Activated gamma-delta T cell (primary cell): ENCODE measurements at regions not wholly inside any gene's neighbourhood (a gene's known extent, or its start where the extent isn't known, plus 50 kb on each side); places are given as distances from the start of the nearest gene placed in this dataset.

Source experiments
- DNase-seq: peaks from one replicate; lab custom pipeline; 2025; lab: John Stamatoyannopoulos, UW

- no peak for DNase-seq
These were observed 188.4 kb upstream of the MGMT start for GRCh38 chr10:129278686-129279085.

- DNase-seq = no peak
These were observed 187.4 kb upstream of the MGMT start for GRCh38 chr10:129279446-129280154.

- no peak for DNase-seq
These were observed 186.9 kb upstream of the MGMT start for GRCh38 chr10:129280155-129280502.

GRCh38 chr10:129280908-129281586 lies 186.0 kb upstream of the MGMT start:
- DNase-seq = no peak

GRCh38 chr10:129285459-129285858 lies 181.6 kb upstream of the MGMT start:
- DNase-seq = no peak

- DNase-seq = no peak
These were observed 177.9 kb upstream of the MGMT start for GRCh38 chr10:129288999-129289584.

GRCh38 chr10:129293991-129294700 lies 172.9 kb upstream of the MGMT start:
- DNase-seq = no peak

- DNase-seq = no peak
These were observed 172.1 kb upstream of the MGMT start for GRCh38 chr10:129294944-129295343.

- no peak for DNase-seq
These were observed 162.0 kb upstream of the MGMT start for GRCh38 chr10:129305046-129305445.

- no peak for DNase-seq
These were observed 159.9 kb upstream of the MGMT start for GRCh38 chr10:129307141-129307540.

- DNase-seq = no peak
These were observed 158.0 kb upstream of the MGMT start for GRCh38 chr10:129308953-129309564.

GRCh38 chr10:129309565-129309964 lies 157.5 kb upstream of the MGMT start:
- no peak for DNase-seq

- no peak for DNase-seq
These were observed 156.2 kb upstream of the MGMT start for GRCh38 chr10:129310881-129311280.

GRCh38 chr10:129319934-129320333 lies 147.1 kb upstream of the MGMT start:
- no peak for DNase-seq

GRCh38 chr10:129320340-129320739 lies 146.7 kb upstream of the MGMT start:
- no peak for DNase-seq

GRCh38 chr10:129321727-129322126 lies 145.3 kb upstream of the MGMT start:
- DNase-seq = no peak

GRCh38 chr10:129322933-129323820 lies 143.9 kb upstream of the MGMT start:
- DNase-seq = no peak

- DNase-seq = no peak
These were observed 143.2 kb upstream of the MGMT start for GRCh38 chr10:129323879-129324278.

GRCh38 chr10:129325893-129326292 lies 141.1 kb upstream of the MGMT start:
- no peak for DNase-seq

GRCh38 chr10:129328546-129328945 lies 138.5 kb upstream of the MGMT start:
- DNase-seq = no peak

- no peak for DNase-seq
These were observed 137.5 kb upstream of the MGMT start for GRCh38 chr10:129329385-129330055.
